ENCODE measurements at regions not wholly inside any gene's neighbourhood (a gene's known extent, or its start where the extent isn't known, plus 50 kb on each side); places are given as distances from the start of the nearest gene placed in this dataset.
"Not testable (repeated sequence)": the region's sequence is repeated elsewhere in the genome, so short reads cannot be mapped to it uniquely, and the experiment has no call there.

- DNase-seq (ENCODE audit: low read depth) = no peak
Measured at GRCh38 chr7:32681174-32681518, 185.9 kb downstream of the AVL9 start.

GRCh38 chr7:32680259-32681173, 185.2 kb downstream of the AVL9 start:
- no peak for DNase-seq (ENCODE audit: low read depth)

GRCh38 chr7:32679192-32679591, 183.9 kb downstream of the AVL9 start:
- no peak for DNase-seq (ENCODE audit: low read depth)

- no peak for DNase-seq (ENCODE audit: low read depth)
Measured at GRCh38 chr7:32677593-32677992, 182.3 kb downstream of the AVL9 start.

- no peak for DNase-seq (ENCODE audit: low read depth)
Measured at GRCh38 chr7:32676249-32676941, 181.1 kb downstream of the AVL9 start.

GRCh38 chr7:32673275-32673983, 178.1 kb downstream of the AVL9 start:
- no peak for DNase-seq (ENCODE audit: low read depth)

- DNase-seq (ENCODE audit: low read depth) = peak; percentile 40
Measured at GRCh38 chr7:32670110-32671025, 175.1 kb downstream of the AVL9 start.

- DNase-seq (ENCODE audit: low read depth) = peak; percentile 31
Measured at GRCh38 chr7:32669173-32669870, 174.0 kb downstream of the AVL9 start.

- DNase-seq (ENCODE audit: low read depth) = peak; percentile 17
Measured at GRCh38 chr7:32668387-32669097, 173.3 kb downstream of the AVL9 start.

- not testable (repeated sequence) for DNase-seq (ENCODE audit: low read depth)
Measured at GRCh38 chr7:32667586-32667985, 172.3 kb downstream of the AVL9 start.

GRCh38 chr7:32663805-32664211, 168.5 kb downstream of the AVL9 start:
- not testable (repeated sequence) for DNase-seq (ENCODE audit: low read depth)

GRCh38 chr7:32662509-32662908, 167.2 kb downstream of the AVL9 start:
- not testable (repeated sequence) for DNase-seq (ENCODE audit: low read depth)

- no peak for DNase-seq (ENCODE audit: low read depth)
Measured at GRCh38 chr7:32661929-32662328, 166.6 kb downstream of the AVL9 start.

GRCh38 chr7:32661501-32661900, 166.2 kb downstream of the AVL9 start:
- DNase-seq (ENCODE audit: low read depth) = no peak

- no peak for DNase-seq (ENCODE audit: low read depth)
Measured at GRCh38 chr7:32660936-32661335, 165.6 kb downstream of the AVL9 start.

- no peak for DNase-seq (ENCODE audit: low read depth)
Measured at GRCh38 chr7:32659853-32660252, 164.6 kb downstream of the AVL9 start.

GRCh38 chr7:32658467-32658869, 163.2 kb downstream of the AVL9 start:
- DNase-seq (ENCODE audit: low read depth) = no peak

GRCh38 chr7:32658034-32658433, 162.7 kb downstream of the AVL9 start:
- DNase-seq (ENCODE audit: low read depth) = peak; percentile 30

GRCh38 chr7:32654549-32654948, 159.3 kb downstream of the AVL9 start:
- DNase-seq (ENCODE audit: low read depth) = not testable (repeated sequence)

GRCh38 chr7:32650356-32650755, 155.1 kb downstream of the AVL9 start:
- not testable (repeated sequence) for DNase-seq (ENCODE audit: low read depth)

All from HS-27A (cell line).